HL-60/S4 (cell line): ENCODE measurements at regions not wholly inside any gene's neighbourhood (a gene's known extent, or its start where the extent isn't known, plus 50 kb on each side); places are given as distances from the start of the nearest gene placed in this dataset.

Experiments
- in situ Hi-C: fragments of 300-500 bp; cut with MboI; formaldehyde crosslinking; loops from 2 replicates; pipeline ENCODE4 v1.14.3; 2022; ENCODE audit warnings: low sequenced_read_pairs

- in situ Hi-C loops, result no loop called here
Measured at GRCh38 chr11:123378096-123378495, 52.0 kb upstream of the GRAMD1B start.

GRCh38 chr11:123377355-123377754, 52.7 kb upstream of the GRAMD1B start:
- in situ Hi-C loops, result no loop called here

GRCh38 chr11:123375832-123376231, 54.2 kb upstream of the GRAMD1B start:
- in situ Hi-C loops, result no loop called here

GRCh38 chr11:123374622-123374968, 55.5 kb upstream of the GRAMD1B start:
- in situ Hi-C loops, result no loop called here

- in situ Hi-C loops, result no loop called here
Measured at GRCh38 chr11:123373754-123374621, 56.1 kb upstream of the GRAMD1B start.

GRCh38 chr11:123371506-123372297, 58.4 kb upstream of the GRAMD1B start:
- in situ Hi-C loops, result no loop called here

- in situ Hi-C loops, result no loop called here
Measured at GRCh38 chr11:123366924-123367323, 63.1 kb upstream of the GRAMD1B start.

GRCh38 chr11:123365955-123366354, 64.1 kb upstream of the GRAMD1B start:
- in situ Hi-C loops, result no loop called here

- in situ Hi-C loops, result no loop called here
Measured at GRCh38 chr11:123364080-123364479, 66.0 kb upstream of the GRAMD1B start.

- in situ Hi-C loops, result no loop called here
Measured at GRCh38 chr11:123363556-123363955, 66.5 kb upstream of the GRAMD1B start.

- in situ Hi-C loops, result no loop called here
Measured at GRCh38 chr11:123362941-123363340, 67.1 kb upstream of the GRAMD1B start.

- in situ Hi-C loops, result no loop called here
Measured at GRCh38 chr11:123362186-123362585, 67.9 kb upstream of the GRAMD1B start.

- in situ Hi-C loops, result no loop called here
Measured at GRCh38 chr11:123361110-123361509, 69.0 kb upstream of the GRAMD1B start.

GRCh38 chr11:123360267-123360936, 69.7 kb upstream of the GRAMD1B start:
- in situ Hi-C loops, result no loop called here

GRCh38 chr11:123357990-123358827, 71.9 kb upstream of the GRAMD1B start:
- in situ Hi-C loops, result no loop called here

- in situ Hi-C loops, result no loop called here
Measured at GRCh38 chr11:123357353-123357989, 72.6 kb upstream of the GRAMD1B start.

- in situ Hi-C loops, result no loop called here
Measured at GRCh38 chr11:123356539-123356938, 73.5 kb upstream of the GRAMD1B start.

- in situ Hi-C loops, result no loop called here
Measured at GRCh38 chr11:123354371-123354975, 75.6 kb upstream of the GRAMD1B start.

GRCh38 chr11:123351375-123351774, 78.7 kb upstream of the GRAMD1B start:
- in situ Hi-C loops, result no loop called here

GRCh38 chr11:123349382-123349781, 80.7 kb upstream of the GRAMD1B start:
- in situ Hi-C loops, result no loop called here
